GM19035 (cell line): ENCODE measurements at regions not wholly inside any gene's neighbourhood (a gene's known extent, or its start where the extent isn't known, plus 50 kb on each side); places are given as distances from the start of the nearest gene placed in this dataset.
"Not testable (repeated sequence)": the region's sequence is repeated elsewhere in the genome, so short reads cannot be mapped to it uniquely, and the experiment has no call there.

Experiments
- ATAC-seq: cut with Tn5 transposase; IDR thresholded peaks from one replicate; pipeline ENCODE4 v1.9.1; 2021; ENCODE audit not compliant: unreplicated experiment

GRCh38 chr20:60096166-60096565, 137.9 kb downstream of the CDH26 start:
- no peak for ATAC-seq

GRCh38 chr20:60097285-60097684, 139.1 kb downstream of the CDH26 start:
- no peak for ATAC-seq

GRCh38 chr20:60100780-60101179, 142.6 kb downstream of the CDH26 start:
- no peak for ATAC-seq

- ATAC-seq = no peak
These were observed 143.1 kb downstream of the CDH26 start for GRCh38 chr20:60101201-60101890.

DNA sequence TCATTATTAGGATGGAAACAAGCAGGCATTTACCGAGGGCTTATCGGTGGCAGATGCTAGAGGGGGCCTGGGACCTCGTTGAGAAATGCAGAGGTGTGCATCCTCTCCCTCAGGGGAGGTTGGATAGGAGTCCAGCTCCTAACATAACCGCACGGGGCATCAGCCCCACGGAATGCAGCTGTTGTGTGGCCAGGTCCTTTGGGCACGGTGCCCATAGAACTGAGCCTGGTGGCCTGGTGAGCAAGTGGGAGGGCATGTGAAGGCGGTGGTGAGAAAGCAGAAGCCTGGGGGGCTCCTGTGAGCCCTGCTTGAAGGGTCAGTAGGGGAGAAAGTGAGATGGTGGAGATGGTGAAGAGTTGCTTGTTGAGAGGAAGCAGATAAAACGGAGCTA, 143.7 kb downstream of the CDH26 start:
- no peak for ATAC-seq

- no peak for ATAC-seq
These were observed 144.5 kb downstream of the CDH26 start for GRCh38 chr20:60102665-60103210.

- ATAC-seq = no peak
These were observed 147.0 kb downstream of the CDH26 start for GRCh38 chr20:60104993-60105803.

DNA sequence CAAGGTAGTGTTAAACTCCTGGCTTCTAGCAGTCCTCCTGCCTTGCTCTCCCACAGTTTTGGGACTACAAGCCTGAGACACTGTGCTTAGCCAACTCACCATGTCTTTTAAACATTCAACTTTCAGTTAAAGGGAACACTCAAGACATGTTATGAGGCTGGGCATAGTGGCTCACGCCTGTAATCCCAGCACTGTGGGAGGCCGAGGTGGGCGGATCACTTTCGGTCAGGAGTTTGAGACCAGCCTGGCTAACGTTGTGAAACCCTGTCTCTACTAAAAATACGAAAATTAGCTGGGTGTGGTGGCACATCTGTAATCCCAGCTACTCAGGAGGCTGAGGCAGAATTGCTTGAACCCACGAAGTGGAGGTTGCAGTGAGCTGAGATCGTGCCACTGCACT, 148.0 kb downstream of the CDH26 start:
- not testable (repeated sequence) for ATAC-seq

GRCh38 chr20:60107621-60108390, 149.6 kb downstream of the CDH26 start:
- ATAC-seq = no peak

DNA sequence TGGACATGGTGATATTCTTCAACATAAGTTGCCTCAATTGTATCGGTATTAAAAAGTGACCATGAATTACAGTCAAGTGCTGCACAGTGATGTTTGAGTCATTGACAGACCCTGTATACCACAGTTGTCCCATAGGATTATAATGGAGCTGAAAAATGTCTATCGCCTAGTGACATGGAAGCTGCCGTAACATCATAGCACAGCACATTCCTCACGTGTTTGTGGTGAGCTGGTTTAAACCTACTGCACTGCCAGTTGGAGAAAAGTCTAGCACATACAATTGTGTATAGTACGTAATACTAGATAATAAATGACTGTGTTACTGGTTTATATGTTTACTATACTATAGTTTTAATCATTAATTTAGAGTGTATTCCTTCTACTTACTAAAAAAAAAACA, 150.2 kb downstream of the CDH26 start:
- no peak for ATAC-seq

DNA sequence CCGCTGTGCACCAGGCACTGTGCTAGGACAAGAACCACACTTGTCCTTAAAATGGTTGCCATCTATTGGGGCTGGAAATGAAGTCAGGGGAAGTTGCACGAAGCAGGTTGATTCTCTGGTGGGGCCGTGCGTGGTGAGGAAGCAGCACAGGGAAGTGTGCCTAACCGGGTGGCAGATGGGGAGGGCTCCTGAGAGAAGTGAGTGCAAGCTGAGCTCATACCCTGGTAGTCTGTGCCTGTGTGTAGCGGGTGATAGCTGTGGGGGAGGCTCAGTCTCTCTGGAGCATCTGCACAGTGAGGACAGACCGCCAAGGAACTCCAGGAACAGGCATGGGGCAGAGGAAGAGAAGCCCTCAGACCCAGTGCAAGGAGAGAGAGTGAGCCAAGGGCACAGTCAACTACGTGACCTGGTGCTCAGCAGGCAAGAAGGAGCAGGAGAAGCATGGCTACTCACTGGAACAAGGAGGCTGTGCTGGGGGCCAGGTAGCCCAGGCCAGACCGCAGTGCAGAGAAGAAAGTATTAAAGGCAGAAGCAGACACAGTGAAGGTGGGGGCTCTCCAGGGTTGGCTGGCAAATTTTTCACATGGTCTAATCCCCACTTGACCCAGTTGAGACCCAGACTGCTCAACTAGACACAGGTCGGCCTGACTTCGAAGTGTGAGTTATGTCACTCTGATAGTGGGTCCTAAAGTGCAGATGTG, 155.0 kb downstream of the CDH26 start:
- ATAC-seq = no peak

DNA sequence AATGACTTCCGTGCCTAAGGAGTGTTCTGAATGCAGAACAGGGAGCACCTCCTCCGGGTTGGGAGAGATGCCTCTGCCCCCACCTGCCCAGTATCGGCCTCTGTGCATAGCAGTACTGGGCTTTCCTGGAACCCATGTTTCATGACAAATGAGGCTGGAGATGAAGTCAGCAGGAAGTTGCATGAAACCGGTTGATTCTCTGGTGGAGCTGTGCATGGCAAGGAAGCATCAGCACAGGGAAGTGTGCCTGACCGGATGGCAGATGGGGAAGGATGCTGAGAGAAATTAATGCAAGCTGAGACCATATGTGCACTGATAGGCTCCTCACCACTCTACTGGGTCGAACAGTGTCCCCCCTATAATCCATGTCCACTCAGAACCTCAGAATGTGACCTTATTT, 155.5 kb downstream of the CDH26 start:
- ATAC-seq = no peak

GRCh38 chr20:60115451-60115850, 157.2 kb downstream of the CDH26 start:
- ATAC-seq = no peak

DNA sequence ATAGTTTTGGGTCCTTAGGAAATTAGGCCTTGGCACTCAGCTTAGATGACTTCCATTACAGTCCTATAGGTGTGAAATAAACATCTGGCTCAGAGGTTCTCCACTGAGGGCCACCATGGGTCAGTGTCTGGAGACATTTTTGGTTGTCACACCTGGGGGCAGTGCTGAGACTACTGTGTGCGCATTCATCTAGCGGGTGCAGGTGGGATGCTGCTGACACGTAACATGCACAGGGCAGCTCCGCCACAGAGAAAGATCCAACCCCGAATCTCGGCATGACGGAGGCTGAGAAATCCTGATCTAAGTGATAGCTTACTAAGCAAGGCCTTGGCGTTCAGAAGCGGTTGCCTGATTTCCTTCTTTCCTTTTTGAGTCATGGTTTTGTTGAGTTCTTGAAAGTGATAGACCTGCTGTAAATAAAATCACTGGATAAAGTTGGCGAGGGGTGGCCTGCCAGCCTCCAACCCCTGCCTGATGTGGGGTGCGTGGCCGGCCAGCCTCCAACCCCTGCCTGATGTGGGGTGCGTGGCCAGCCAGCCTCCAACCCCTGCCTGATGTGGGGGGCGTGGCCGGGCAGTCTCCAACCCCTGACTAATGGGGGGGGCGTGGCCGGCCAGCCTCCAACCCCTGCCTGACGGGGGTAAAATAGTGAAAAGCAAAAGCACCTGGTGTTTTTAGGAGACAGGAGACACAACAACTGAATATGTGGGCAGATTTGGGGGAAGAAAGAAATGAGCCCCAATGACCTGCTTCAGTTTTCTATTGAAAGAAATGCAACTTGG, 158.1 kb downstream of the CDH26 start:
- ATAC-seq = no peak

DNA sequence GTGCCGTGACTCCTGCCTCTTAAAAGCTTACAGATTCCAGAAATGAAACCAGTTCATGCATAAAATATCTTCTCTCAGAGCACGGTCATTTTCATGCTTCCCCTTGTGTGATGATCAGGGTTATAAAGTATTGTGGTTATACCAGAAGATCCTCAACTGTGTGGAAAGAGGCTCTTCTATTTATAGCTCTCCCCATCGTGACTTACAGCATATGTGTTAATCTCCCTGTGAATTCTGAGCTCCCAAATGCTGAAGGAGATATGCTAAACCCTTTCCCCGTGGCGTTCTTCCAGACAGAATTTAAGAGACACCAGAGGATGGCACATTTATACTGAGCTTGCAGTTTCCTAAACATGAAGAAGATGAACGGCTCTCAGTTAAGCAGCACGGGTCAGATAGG, 158.8 kb downstream of the CDH26 start:
- ATAC-seq = no peak

DNA sequence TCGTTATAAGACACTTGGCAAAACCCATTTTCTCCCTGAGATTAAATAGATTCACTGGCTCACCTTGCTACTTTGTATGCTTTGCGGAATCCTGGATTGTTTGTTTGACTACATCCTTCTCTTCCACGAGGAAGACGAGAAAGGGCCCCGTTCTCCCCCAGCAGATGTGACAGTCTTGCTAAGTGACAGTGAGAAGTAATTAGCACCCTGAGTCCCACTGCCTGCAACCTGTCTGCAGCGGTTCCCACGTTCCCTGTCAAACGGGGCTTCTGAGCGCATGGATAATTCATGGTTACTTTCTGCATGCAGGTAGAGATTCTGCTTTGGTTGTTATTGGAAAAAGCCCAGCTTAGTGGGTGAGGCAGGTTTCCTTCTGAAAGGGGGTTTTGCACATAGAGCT, 163.7 kb downstream of the CDH26 start:
- ATAC-seq = no peak

DNA sequence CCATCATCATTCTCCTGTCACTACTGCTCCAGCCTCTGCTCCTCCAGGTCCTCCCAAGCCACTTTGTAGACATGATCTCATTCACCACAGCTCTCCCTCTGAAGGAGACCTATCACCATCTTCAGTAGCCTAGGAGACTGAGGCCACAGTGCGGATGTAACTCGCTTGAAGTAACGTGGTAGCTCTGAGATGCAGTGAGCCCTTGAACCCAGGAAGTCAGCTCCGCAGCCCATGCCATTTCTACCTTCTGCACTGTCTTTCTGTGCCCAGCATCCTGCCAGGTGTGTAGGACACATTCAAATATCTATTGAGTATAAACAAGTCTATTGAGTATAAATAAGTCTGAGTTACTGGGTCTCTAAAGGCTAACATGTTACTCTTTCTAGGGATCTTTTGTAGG, 164.4 kb downstream of the CDH26 start:
- ATAC-seq = no peak

DNA sequence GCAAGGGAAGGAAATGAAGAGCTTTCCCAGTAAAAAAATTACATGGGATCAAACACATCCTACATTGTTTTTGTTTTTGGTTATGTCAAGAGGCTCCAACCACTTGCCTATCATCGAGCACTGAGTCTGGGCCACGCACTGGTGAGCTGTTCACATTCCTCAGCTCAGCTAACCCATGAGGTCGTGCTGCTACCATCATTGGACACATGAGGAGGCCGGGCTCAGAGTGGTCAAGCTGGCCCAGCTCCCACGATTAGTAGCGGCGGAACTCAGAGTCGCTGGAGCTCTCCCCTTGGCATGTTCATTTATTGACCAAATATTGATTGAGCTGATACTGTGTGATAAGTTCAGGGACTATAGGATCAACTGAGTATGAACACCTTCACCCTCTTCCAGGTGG, 164.9 kb downstream of the CDH26 start:
- ATAC-seq = no peak

DNA sequence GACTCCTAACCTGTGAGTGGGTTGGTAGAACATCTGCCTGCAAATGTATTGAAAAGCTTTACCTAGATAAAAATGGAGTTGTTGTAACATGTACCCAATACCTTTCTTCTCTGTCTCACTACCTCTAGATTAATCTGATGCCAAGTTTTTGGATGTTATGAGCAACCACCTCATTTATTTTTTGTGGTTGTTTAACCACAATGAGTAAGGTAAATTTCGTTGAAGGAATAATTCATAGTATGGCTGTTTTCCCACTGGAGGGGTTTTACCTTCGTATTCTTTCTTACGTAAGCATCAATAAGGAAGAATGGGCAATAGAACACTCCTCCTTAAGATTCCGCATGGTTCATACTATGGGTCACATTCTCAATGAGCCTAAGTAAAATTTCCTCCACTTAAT, 165.4 kb downstream of the CDH26 start:
- no peak for ATAC-seq

DNA sequence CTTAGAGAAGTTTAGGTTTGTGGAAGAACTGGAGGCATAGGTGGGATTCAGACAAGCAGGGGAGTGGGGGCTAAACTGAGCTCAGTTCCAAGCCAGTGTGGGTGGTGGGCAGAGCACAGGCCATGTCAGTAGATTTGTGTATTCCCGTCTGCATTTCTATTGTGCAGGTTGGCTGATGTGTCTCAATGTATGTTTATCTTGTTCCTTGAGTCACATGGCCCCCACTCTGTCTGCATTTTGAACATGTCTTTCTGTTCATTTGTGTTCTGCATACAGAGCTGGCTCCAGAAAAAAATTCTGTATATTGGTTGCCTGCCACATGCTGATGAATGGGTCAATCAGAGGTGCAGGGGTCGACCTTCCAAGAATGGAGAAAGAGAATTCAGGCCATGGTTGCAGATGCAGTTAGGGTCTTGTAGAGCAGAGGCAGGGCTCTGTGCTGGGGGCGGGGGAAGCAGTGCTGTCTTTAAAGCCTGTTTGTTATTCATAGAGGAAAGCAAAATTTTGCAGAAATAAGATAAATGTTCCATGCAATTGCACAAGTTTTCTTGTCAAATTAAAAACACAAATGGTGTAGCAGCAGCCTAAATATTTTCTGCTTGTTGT, 166.7 kb downstream of the CDH26 start:
- ATAC-seq = no peak
